B cell (primary cell): ENCODE measurements at regions not wholly inside any gene's neighbourhood (a gene's known extent, or its start where the extent isn't known, plus 50 kb on each side); places are given as distances from the start of the nearest gene placed in this dataset.

Experiments
- ATAC-seq: fragments of 200-7000 bp; cut with Tn5 transposase; one replicate; pipeline ENCODE4 v1.10.0; 2021; ENCODE audit warnings: low read depth, mild to moderate bottlenecking, moderate number of reproducible peaks, moderate library complexity
- CTCF ChIA-PET: fragments of 350-600 bp; sonication (Branson Sonifier 250); formaldehyde crosslinking; loops from one replicate; lab custom pipeline; 2021; ENCODE audit warnings: antibody characterized with exemption, inconsistent platforms; lab: Charles Lee
- POLR2A ChIA-PET: fragments of 350-600 bp; sonication (Branson Sonifier 250); formaldehyde crosslinking; loops from one replicate; lab custom pipeline; 2021; ENCODE audit warnings: antibody characterized with exemption; lab: Charles Lee
- DNase-seq: peaks from one replicate; pipeline ENCODE4 v3.0.0; 2013
- H2AFZ ChIP-seq: 2 replicates; pipeline ENCODE4 v1.6.1; 2012; ENCODE audit warnings: mild to moderate bottlenecking, low read depth, low read length; ENCODE audit not compliant: insufficient read depth, poor library complexity, severe bottlenecking
- H3K27ac ChIP-seq, 2 donors: 1 replicate in 1 of 2; 2 replicates in 1 of 2; pipeline ENCODE4 v1.5.1; 2012 to 2013; ENCODE audit warnings: low read length in 2 of 2, mild to moderate bottlenecking in 2 of 2, moderate library complexity in 1 of 2
- H3K27me3 ChIP-seq, 4 experiments: fragments of 200-600 bp in 1 of 4; sonication (generic) in 1 of 4; replicated peaks in 1 of 4; 1 replicate in 2 of 4; 2 replicates in 2 of 4; pipeline versions ENCODE4 v1.6.1 to v1.7.0; 2013 to 2016; ENCODE audit warnings: low read length in 3 of 4, mild to moderate bottlenecking in 2 of 4, mixed read lengths in 1 of 4, moderate library complexity in 1 of 4; ENCODE audit not compliant: insufficient read depth in 4 of 4, control insufficient read depth in 3 of 4; ENCODE audit errors: control extremely low read depth in 1 of 4
- H3K36me3 ChIP-seq, 2 experiments: replicated peaks in 1 of 2; 1 replicate in 1 of 2; 2 replicates in 1 of 2; pipeline versions ENCODE4 v1.6.1 to v1.7.1; 2013; ENCODE audit warnings: low read length in 1 of 2; ENCODE audit not compliant: insufficient read depth in 2 of 2, control insufficient read depth in 1 of 2; ENCODE audit errors: control extremely low read depth in 1 of 2, extremely low read depth in 1 of 2
- H3K4me1 ChIP-seq, 2 donors: fragments of 200-600 bp in 1 of 2; sonication (generic) in 1 of 2; 1 replicate in 1 of 2; 2 replicates in 1 of 2; pipeline versions ENCODE4 v1.5.1 to v1.6.1; 2013 to 2017; ENCODE audit warnings: low read length in 2 of 2; ENCODE audit not compliant: control insufficient read depth in 2 of 2, insufficient read depth in 2 of 2
- H3K4me2 ChIP-seq: replicated peaks from 2 replicates; pipeline ENCODE3; 2012; ENCODE audit warnings: mild to moderate bottlenecking, low read depth, low read length; ENCODE audit not compliant: poor library complexity, severe bottlenecking
- H3K4me3 ChIP-seq, 5 experiments: fragments of 200-600 bp in 1 of 5; sonication (generic) in 1 of 5; 1 replicate in 3 of 5; 2 replicates in 2 of 5; pipeline versions ENCODE4 v1.5.1 to v1.7.0; 2011 to 2016; ENCODE audit warnings: low read length in 4 of 5, mild to moderate bottlenecking in 4 of 5, low read depth in 2 of 5, control low read depth in 1 of 5, moderate library complexity in 1 of 5; ENCODE audit not compliant: insufficient read depth in 1 of 5; ENCODE audit errors: control extremely low read depth in 1 of 5, extremely low read depth in 1 of 5
- H3K79me2 ChIP-seq: fragments of 200-600 bp; sonication (generic); one replicate; pipeline ENCODE4 v1.6.0; 2016; ENCODE audit warnings: low read length; ENCODE audit not compliant: control insufficient read depth, insufficient read depth
- H3K9ac ChIP-seq: fragments of 200-600 bp; sonication (generic); 2 replicates; pipeline ENCODE4 v1.6.1; 2017; ENCODE audit warnings: mild to moderate bottlenecking, low read length, moderate library complexity
- H3K9me3 ChIP-seq, 3 donors: one replicate each; pipeline versions ENCODE4 v1.6.1 to v1.7.1; 2013; ENCODE audit warnings: low read length in 2 of 3; ENCODE audit not compliant: control insufficient read depth in 2 of 3, insufficient read depth in 1 of 3; ENCODE audit errors: control extremely low read depth in 1 of 3
- H4K20me1 ChIP-seq: 2 replicates; pipeline ENCODE4 v1.6.0; 2012; ENCODE audit warnings: mild to moderate bottlenecking, low read length; ENCODE audit not compliant: insufficient read depth, control insufficient read depth, poor library complexity, severe bottlenecking
- H3K27ac Mint-ChIP-seq: one replicate; pipeline ENCODE4 v1.8.0; 2021; ENCODE audit warnings: mixed read lengths
- H3K27me3 Mint-ChIP-seq: one replicate; pipeline ENCODE4 v1.8.0; 2021; ENCODE audit warnings: mixed read lengths
- H3K4me1 Mint-ChIP-seq: one replicate; pipeline ENCODE4 v1.8.0; 2021; ENCODE audit warnings: mixed read lengths
- H3K4me3 Mint-ChIP-seq: one replicate; pipeline ENCODE4 v1.8.0; 2021; ENCODE audit warnings: mixed read lengths
- H3K9me3 Mint-ChIP-seq: one replicate; pipeline ENCODE4 v1.8.0; 2022; ENCODE audit warnings: mixed read lengths; ENCODE audit not compliant: insufficient read depth
- CTCF ChIP-seq: fragments of 200-600 bp; IDR thresholded peaks from one replicate; pipeline ENCODE4 v1.8.0; 2022; ENCODE audit warnings: antibody characterized with exemption, mild to moderate bottlenecking
- EZH2 ChIP-seq: IDR thresholded peaks from 2 replicates; pipeline ENCODE4 v1.6.1; 2012; ENCODE audit warnings: borderline replicate concordance, low read depth, mild to moderate bottlenecking, moderate library complexity, low read length; ENCODE audit not compliant: insufficient read depth, poor library complexity, severe bottlenecking
- WGBS: methylation state at CpG from one replicate; pipeline ENCODE4 v1.1.5; 2013; ENCODE audit warnings: missing lambda C conversion rate; ENCODE audit not compliant: insufficient coverage; 5-methylcytosine and 5-hydroxymethylcytosine counted together
- intact Hi-C: fragments of 100-400 bp; cut with micrococcal nuclease; formaldehyde crosslinking; loops from one replicate; pipeline ENCODE4 v1.10.0; 2022

GRCh38 chr18:41767960-41768359 lies 187.1 kb upstream of the PIK3C3 start:
- CTCF ChIA-PET: no interaction called here

GRCh38 chr18:41765460-41765859 lies 189.6 kb upstream of the PIK3C3 start:
- Histone ChIP-seq H2AFZ (no peak overlapping the region), H3K9me3 (no peaks in the 10 kb centered on the region), H3K27me3 (no peaks in the 10 kb centered on the region), H3K4me3 (no peak overlapping the region), H4K20me1 (no peaks in the 10 kb centered on the region), H3K4me1 (no peaks in the 10 kb centered on the region), H3K27ac (no peak overlapping the region), H3K79me2 (no peaks in the 10 kb centered on the region), H3K4me2 (no peak overlapping the region), H3K9ac (no peak overlapping the region), H3K36me3 (no peaks in the 10 kb centered on the region)
- no peaks in the 10 kb centered on the region for H3K4me1 Mint-ChIP-seq
- ChIA-PET POLR2A (no interaction called here), CTCF (no interaction called here)
- no peak for TF ChIP-seq EZH2
- no peak for TF ChIP-seq CTCF
- no peak overlapping the region for H3K4me3 Mint-ChIP-seq
- no peaks in the 10 kb centered on the region for H3K9me3 Mint-ChIP-seq
- ATAC-seq (no peak), DNase-seq (no peak)
- no peak overlapping the region for H3K27ac Mint-ChIP-seq
- intact Hi-C loops: no loop called here
- H3K27me3 Mint-ChIP-seq: no peaks in the 10 kb centered on the region
- 100% methylated on average over 1 of the region's 3 CpGs for WGBS

More at GRCh38 chr18:41767960-41768359, 187.1 kb upstream of the PIK3C3 start:
- DNase-seq (no peak), ATAC-seq (no peak)
- no peaks in the 10 kb centered on the region for H3K79me2 ChIP-seq
- no peaks in the 10 kb centered on the region for H4K20me1 ChIP-seq
- intact Hi-C loops: no loop called here
- POLR2A ChIA-PET: no interaction called here
- H3K27ac Mint-ChIP-seq: no peak overlapping the region
- H3K4me3 ChIP-seq: no peak overlapping the region
- H3K4me3 Mint-ChIP-seq: no peak overlapping the region
- WGBS: no CpG with 5 or more reads among the region's 4 CpGs
- no peak overlapping the region for H3K27ac ChIP-seq
- no peak overlapping the region for H3K4me2 ChIP-seq
- no peak overlapping the region for H3K9ac ChIP-seq
- H3K36me3 ChIP-seq: no peaks in the 10 kb centered on the region
- no peaks in the 10 kb centered on the region for H3K4me1 ChIP-seq
- no peak overlapping the region for H2AFZ ChIP-seq
- no peaks in the 10 kb centered on the region for H3K9me3 Mint-ChIP-seq
- no peaks in the 10 kb centered on the region for H3K27me3 ChIP-seq
- no peaks in the 10 kb centered on the region for H3K4me1 Mint-ChIP-seq
- H3K9me3 ChIP-seq: no peaks in the 10 kb centered on the region
- no peaks in the 10 kb centered on the region for H3K27me3 Mint-ChIP-seq
- TF ChIP-seq EZH2 (no peak), CTCF (no peak)
